Transverse colon (tissue), 4 donors: ENCODE measurements at regions not wholly inside any gene's neighbourhood (a gene's known extent, or its start where the extent isn't known, plus 50 kb on each side); places are given as distances from the start of the nearest gene placed in this dataset.

Experiments used
- CTCF ChIP-seq, 5 experiments: fragments of 200-600 bp in 3 of 5; fragments of 450-650 bp in 2 of 5; sonication (generic) in 3 of 5; IDR thresholded peaks; 1 replicate in 2 of 5; 2 replicates in 3 of 5; pipeline ENCODE4 v1.5.1; 2016 to 2017; ENCODE audit warnings: antibody characterized with exemption in 5 of 5, inconsistent platforms in 3 of 5, mild to moderate bottlenecking in 2 of 5, moderate library complexity in 1 of 5
- POLR2A ChIP-seq: fragments of 450-650 bp; IDR thresholded peaks from one replicate; pipeline ENCODE4 v1.6.1; 2016; ENCODE audit warnings: antibody characterized with exemption, mild to moderate bottlenecking, moderate library complexity
- POLR2AphosphoS5 ChIP-seq, 3 donors: sonication (generic); formaldehyde crosslinking; IDR thresholded peaks; one replicate each; pipeline ENCODE4 v1.6.1; 2016; ENCODE audit warnings: antibody characterized with exemption in 3 of 3

- TF ChIP-seq POLR2A (peak; percentile 16), CTCF (IDR thresholded peaks at IDR 0.05) (no peak), POLR2AphosphoS5 (IDR thresholded peaks at IDR 0.05) (no peak)
Measured at GRCh38 chr13:40190641-40191100, 475.8 kb downstream of the FOXO1 start.
